PC-3 (cell line): ENCODE measurements at regions not wholly inside any gene's neighbourhood (a gene's known extent, or its start where the extent isn't known, plus 50 kb on each side); places are given as distances from the start of the nearest gene placed in this dataset.

ENCODE experiments used
- ATAC-seq: fragments of 200-7000 bp; cut with Tn5 transposase; 2 replicates; pipeline ENCODE4 v1.9.1; 2020; ENCODE audit warnings: mild to moderate bottlenecking, moderate library complexity
- BruUV-seq: library from RNA; stranded (reverse); fragments of 400-500 nt; replicated peaks from 2 replicates; lab custom pipeline; 2021; lab: Mats Ljungman, UMichigan
- CTCF ChIA-PET: fragments of 300-600 bp; sonication (Branson Sonifier 250); formaldehyde crosslinking; loops from one replicate; lab custom pipeline; 2022; ENCODE audit warnings: antibody characterized with exemption; lab: Charles Lee
- POLR2A ChIA-PET: fragments of 300-600 bp; sonication (Branson Sonifier 250); formaldehyde crosslinking; loops from one replicate; lab custom pipeline; 2022; ENCODE audit warnings: antibody characterized with exemption; ENCODE audit not compliant: unreplicated experiment; lab: Charles Lee
- DNase-seq: peaks from one replicate; pipeline ENCODE4 v3.0.0-alpha.2; 2015
- H2AFZ ChIP-seq: fragments of 300-600 bp; sonication (generic); 2 replicates; pipeline ENCODE4 v1.6.0; 2016; ENCODE audit warnings: antibody characterized with exemption, low read length
- H3F3A ChIP-seq: fragments of 300-600 bp; sonication (generic); one replicate; pipeline ENCODE4 v1.6.0; 2017; ENCODE audit warnings: antibody characterized with exemption, low read length, control low read depth, mild to moderate bottlenecking; ENCODE audit not compliant: unreplicated experiment
- H3K27ac ChIP-seq: fragments of 300-600 bp; sonication (generic); 2 replicates; pipeline ENCODE4 v1.5.1; 2016; ENCODE audit warnings: mild to moderate bottlenecking, low read length
- H3K27me3 ChIP-seq: fragments of 300-600 bp; sonication (generic); 2 replicates; pipeline ENCODE4 v1.6.1; 2016; ENCODE audit warnings: low read length, mixed read lengths
- H3K36me3 ChIP-seq: fragments of 300-600 bp; sonication (generic); 2 replicates; pipeline ENCODE4 v1.6.1; 2016; ENCODE audit warnings: low read depth, mixed run types, low read length, mixed read lengths
- H3K4me1 ChIP-seq: fragments of 300-600 bp; sonication (generic); 2 replicates; pipeline ENCODE4 v1.5.1; 2016; ENCODE audit warnings: low read length; ENCODE audit not compliant: insufficient read depth
- H3K4me2 ChIP-seq: fragments of 300-600 bp; sonication (generic); 2 replicates; pipeline ENCODE4 v1.6.0; 2016; ENCODE audit warnings: low read length
- H3K4me3 ChIP-seq: fragments of 300-600 bp; sonication (generic); 2 replicates; pipeline ENCODE4 v1.5.1; 2016; ENCODE audit warnings: mild to moderate bottlenecking, low read length, mixed read lengths
- H3K79me2 ChIP-seq: fragments of 300-600 bp; sonication (generic); 2 replicates; pipeline ENCODE4 v1.6.1; 2017; ENCODE audit warnings: low read length, mixed read lengths
- H3K9ac ChIP-seq: fragments of 300-600 bp; sonication (generic); 2 replicates; pipeline ENCODE4 v1.6.0; 2016; ENCODE audit warnings: mild to moderate bottlenecking, low read length
- H3K9me2 ChIP-seq: fragments of 300-600 bp; sonication (generic); replicated peaks from 2 replicates; pipeline ENCODE4 v1.6.1; 2016; ENCODE audit warnings: mixed run types, low read length, mixed read lengths
- H3K9me3 ChIP-seq: fragments of 300-600 bp; sonication (generic); 2 replicates; pipeline ENCODE4 v1.6.1; 2016; ENCODE audit warnings: low read length, mixed read lengths
- H4K20me1 ChIP-seq: fragments of 300-600 bp; sonication (generic); 2 replicates; pipeline ENCODE4 v1.6.1; 2016; ENCODE audit warnings: low read length, mixed read lengths
- CTCF ChIP-seq: fragments of 300-600 bp; sonication (generic); conservative IDR thresholded peaks from 2 replicates; pipeline ENCODE4 v1.5.1; 2017; ENCODE audit warnings: antibody characterized with exemption, low read depth, mild to moderate bottlenecking, low read length
- EZH2 ChIP-seq: fragments of 300-600 bp; sonication (generic); IDR thresholded peaks from one replicate; pipeline ENCODE4 v1.6.1; 2017; ENCODE audit warnings: antibody characterized with exemption, mild to moderate bottlenecking, low read length; ENCODE audit not compliant: unreplicated experiment
- EZH2phosphoT487 ChIP-seq: fragments of 300-600 bp; sonication (generic); IDR thresholded peaks from 2 replicates; pipeline ENCODE4 v1.6.1; 2018; ENCODE audit warnings: mild to moderate bottlenecking, antibody characterized with exemption, low read length, borderline replicate concordance
- intact Hi-C: fragments of 100-400 bp; cut with micrococcal nuclease; formaldehyde crosslinking; loops from 2 replicates; pipeline ENCODE4 v1.9.0; 2023

- intact Hi-C loops, result loop anchor here (5.0 to 10.0 kb wide), 4 partner anchors 137 to 1008 kb away; partner anchors contain the start of gene TENT5A
- Histone ChIP-seq H3K27me3 (no peaks in the 10 kb centered on the region), H3K4me1 (no peaks in the 10 kb centered on the region), H4K20me1 (no peaks in the 10 kb centered on the region), H3K27ac (no peak overlapping the region), H3K9me2 (no peaks in the 10 kb centered on the region), H3K4me3 (no peak overlapping the region), H3K36me3 (no peaks in the 10 kb centered on the region), H3K9ac (no peak overlapping the region), H3F3A (no peaks in the 10 kb centered on the region), H3K4me2 (no peak overlapping the region), H3K79me2 (no peaks in the 10 kb centered on the region), H2AFZ (no peak overlapping the region), H3K9me3 (no peaks in the 10 kb centered on the region)
- TF ChIP-seq EZH2phosphoT487, result no peak
- TF ChIP-seq CTCF, result no peak
- TF ChIP-seq EZH2, result no peak
- ATAC-seq (no peak), DNase-seq (no peak)
- POLR2A ChIA-PET, result no interaction called here
- no TSS peak for BruUV-seq
- CTCF ChIA-PET, result no interaction called here
These were observed 637.7 kb downstream of the BCKDHB start for GRCh38 chr6:80744213-80744612.

GRCh38 chr6:80742481-80742880, 636.0 kb downstream of the BCKDHB start:
- DNase-seq, result peak; percentile 45
- Histone ChIP-seq H3K36me3 (no peaks in the 10 kb centered on the region), H3K9me3 (no peaks in the 10 kb centered on the region), H3K27ac (no peak overlapping the region), H3K4me2 (no peak overlapping the region), H3K9me2 (no peaks in the 10 kb centered on the region), H3K27me3 (no peaks in the 10 kb centered on the region), H3F3A (no peaks in the 10 kb centered on the region), H4K20me1 (no peaks in the 10 kb centered on the region), H3K9ac (no peak overlapping the region), H3K79me2 (no peaks in the 10 kb centered on the region), H3K4me3 (no peak overlapping the region), H2AFZ (no peak overlapping the region), H3K4me1 (no peaks in the 10 kb centered on the region)
- BruUV-seq, result no TSS peak
- ChIA-PET POLR2A (no interaction called here), CTCF (no interaction called here)
- ATAC-seq, result peak; percentile 49
- TF ChIP-seq EZH2phosphoT487 (no peak), CTCF (peak; percentile 56)
- intact Hi-C loops, result loop anchor here (5.0 to 10.0 kb wide), 4 partner anchors 135 to 1010 kb away; partner anchors contain the start of gene TENT5A

GRCh38 chr6:80733641-80734040, 627.2 kb downstream of the BCKDHB start:
- POLR2A ChIA-PET, result no interaction called here
- Histone ChIP-seq H3K27ac (no peak overlapping the region), H3K36me3 (no peaks in the 10 kb centered on the region), H3K9ac (no peak overlapping the region), H3K4me3 (no peak overlapping the region), H2AFZ (no peak overlapping the region), H4K20me1 (no peaks in the 10 kb centered on the region), H3K79me2 (no peaks in the 10 kb centered on the region), H3K4me2 (no peak overlapping the region), H3F3A (no peaks in the 10 kb centered on the region), H3K9me3 (no peaks in the 10 kb centered on the region), H3K9me2 (no peaks in the 10 kb centered on the region), H3K4me1 (no peaks in the 10 kb centered on the region), H3K27me3 (no peaks in the 10 kb centered on the region)
- CTCF ChIA-PET, result no interaction called here
- intact Hi-C loops, result no loop called here
- BruUV-seq, result no TSS peak
- no peak for TF ChIP-seq EZH2
- TF ChIP-seq EZH2phosphoT487, result no peak
- no peak for TF ChIP-seq CTCF
- DNase-seq (no peak), ATAC-seq (no peak)
